ENCODE measurements at regions not wholly inside any gene's neighbourhood (a gene's known extent, or its start where the extent isn't known, plus 50 kb on each side); places are given as distances from the start of the nearest gene placed in this dataset.

DNA sequence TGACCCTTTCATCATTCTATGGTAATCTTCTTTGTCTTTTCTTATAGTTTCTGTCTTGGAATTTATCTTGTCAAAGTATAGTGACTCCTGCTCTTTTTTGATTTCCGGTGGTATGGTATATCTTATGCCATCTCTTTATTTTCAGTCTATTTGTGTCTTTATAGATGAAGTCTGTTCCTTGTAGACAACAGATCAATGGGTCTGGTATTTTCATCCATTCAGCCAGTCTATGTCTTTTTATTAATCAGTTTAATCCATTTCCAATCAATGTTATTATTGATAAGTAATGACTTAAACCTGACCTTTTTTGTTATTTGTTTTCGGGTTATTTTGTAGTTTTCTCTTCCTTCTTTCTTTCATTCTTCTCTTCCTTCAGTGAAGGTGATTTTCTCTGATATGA is 495.9 kb upstream of the PCDH9 start:
- Histone ChIP-seq H3K36me3 (replicated peaks; ENCODE audit: low read depth, low read length) (no peaks in the 10 kb centered on the region), H3K79me2 (ENCODE audit: low read length) (no peaks in the 10 kb centered on the region), H3K4me1 (ENCODE audit: low read length) (no peaks in the 10 kb centered on the region), H3K27me3 (ENCODE audit: low read depth, low read length) (no peaks in the 10 kb centered on the region), H3K4me2 (ENCODE audit: low read length) (no peak overlapping the region), H3K9me3 (ENCODE audit: insufficient read depth, low read length) (no peaks in the 10 kb centered on the region), H2AFZ (ENCODE audit: low read depth, low read length) (no peak overlapping the region), H3K9ac (ENCODE audit: low read length) (no peak overlapping the region), H3K27ac (ENCODE audit: low read length) (no peak overlapping the region), H4K20me1 (ENCODE audit: insufficient read depth, low read length) (no peaks in the 10 kb centered on the region), H3K4me3 (ENCODE audit: low read length) (no peak overlapping the region)
- TF ChIP-seq EZH2phosphoT487 (IDR thresholded peaks at IDR 0.05; ENCODE audit: low read depth) = no peak
- TF ChIP-seq, protein P1, sequence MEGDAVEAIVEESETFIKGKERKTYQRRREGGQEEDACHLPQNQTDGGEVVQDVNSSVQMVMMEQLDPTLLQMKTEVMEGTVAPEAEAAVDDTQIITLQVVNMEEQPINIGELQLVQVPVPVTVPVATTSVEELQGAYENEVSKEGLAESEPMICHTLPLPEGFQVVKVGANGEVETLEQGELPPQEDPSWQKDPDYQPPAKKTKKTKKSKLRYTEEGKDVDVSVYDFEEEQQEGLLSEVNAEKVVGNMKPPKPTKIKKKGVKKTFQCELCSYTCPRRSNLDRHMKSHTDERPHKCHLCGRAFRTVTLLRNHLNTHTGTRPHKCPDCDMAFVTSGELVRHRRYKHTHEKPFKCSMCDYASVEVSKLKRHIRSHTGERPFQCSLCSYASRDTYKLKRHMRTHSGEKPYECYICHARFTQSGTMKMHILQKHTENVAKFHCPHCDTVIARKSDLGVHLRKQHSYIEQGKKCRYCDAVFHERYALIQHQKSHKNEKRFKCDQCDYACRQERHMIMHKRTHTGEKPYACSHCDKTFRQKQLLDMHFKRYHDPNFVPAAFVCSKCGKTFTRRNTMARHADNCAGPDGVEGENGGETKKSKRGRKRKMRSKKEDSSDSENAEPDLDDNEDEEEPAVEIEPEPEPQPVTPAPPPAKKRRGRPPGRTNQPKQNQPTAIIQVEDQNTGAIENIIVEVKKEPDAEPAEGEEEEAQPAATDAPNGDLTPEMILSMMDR (IDR thresholded peaks at IDR 0.05; ENCODE audit: low read depth, low read length) = no peak

DNA sequence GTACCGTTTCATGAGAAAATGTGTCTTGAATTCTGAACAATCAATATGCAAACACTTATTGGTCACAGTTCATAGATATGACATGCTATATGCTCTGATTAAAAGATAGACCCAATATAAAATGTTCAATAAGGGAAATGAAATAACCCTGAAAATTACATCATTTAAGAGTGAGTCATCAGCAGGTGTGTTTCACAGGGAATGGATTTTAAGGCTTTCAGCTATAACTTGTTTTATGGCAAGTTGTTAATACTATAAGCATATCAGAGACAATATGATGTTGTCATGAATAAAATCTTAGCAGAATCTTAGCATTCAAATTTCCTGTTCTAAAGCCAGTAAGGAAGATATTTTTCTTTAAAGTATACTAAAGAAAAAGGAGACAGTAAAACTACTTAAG is 483.4 kb upstream of the PCDH9 start:
- no peak overlapping the region for H3K4me2 ChIP-seq (ENCODE audit: low read length)
- no peaks in the 10 kb centered on the region for H3K79me2 ChIP-seq (ENCODE audit: low read length)
- H4K20me1 ChIP-seq (ENCODE audit: insufficient read depth, low read length) = no peaks in the 10 kb centered on the region
- H3K27me3 ChIP-seq (ENCODE audit: low read depth, low read length) = no peaks in the 10 kb centered on the region
- TF ChIP-seq EZH2phosphoT487 (IDR thresholded peaks at IDR 0.05; ENCODE audit: low read depth) = no peak
- TF ChIP-seq, protein P1 (IDR thresholded peaks at IDR 0.05; ENCODE audit: low read depth, low read length) = no peak
- no peak overlapping the region for H3K27ac ChIP-seq (ENCODE audit: low read length)
- H2AFZ ChIP-seq (ENCODE audit: low read depth, low read length) = no peak overlapping the region
- H3K4me3 ChIP-seq (ENCODE audit: low read length) = no peak overlapping the region
- no peaks in the 10 kb centered on the region for H3K9me3 ChIP-seq (ENCODE audit: insufficient read depth, low read length)
- no peaks in the 10 kb centered on the region for H3K36me3 ChIP-seq (replicated peaks; ENCODE audit: low read depth, low read length)
- H3K4me1 ChIP-seq (ENCODE audit: low read length) = peaks cover 4% of the 10 kb centered on the region; the same call in 1 of the 2 replicates
- no peak overlapping the region for H3K9ac ChIP-seq (ENCODE audit: low read length)

GRCh38 chr13:67696775-67697174 is 466.6 kb upstream of the PCDH9 start:
- H3K27me3 ChIP-seq (ENCODE audit: low read depth, low read length) = no peaks in the 10 kb centered on the region
- no peaks in the 10 kb centered on the region for H3K36me3 ChIP-seq (replicated peaks; ENCODE audit: low read depth, low read length)
- H3K4me3 ChIP-seq (ENCODE audit: low read length) = no peak overlapping the region
- no peak overlapping the region for H3K4me2 ChIP-seq (ENCODE audit: low read length)
- no peak overlapping the region for H3K27ac ChIP-seq (ENCODE audit: low read length)
- no peak overlapping the region for H3K9ac ChIP-seq (ENCODE audit: low read length)
- H3K79me2 ChIP-seq (ENCODE audit: low read length) = no peaks in the 10 kb centered on the region
- no peak overlapping the region for H2AFZ ChIP-seq (ENCODE audit: low read depth, low read length)
- TF ChIP-seq EZH2phosphoT487 (IDR thresholded peaks at IDR 0.05; ENCODE audit: low read depth) = no peak
- TF ChIP-seq, protein P1 (IDR thresholded peaks at IDR 0.05; ENCODE audit: low read depth, low read length) = no peak
- H3K4me1 ChIP-seq (ENCODE audit: low read length) = no peaks in the 10 kb centered on the region
- H3K9me3 ChIP-seq (ENCODE audit: insufficient read depth, low read length) = no peaks in the 10 kb centered on the region
- H4K20me1 ChIP-seq (ENCODE audit: insufficient read depth, low read length) = no peaks in the 10 kb centered on the region

DNA sequence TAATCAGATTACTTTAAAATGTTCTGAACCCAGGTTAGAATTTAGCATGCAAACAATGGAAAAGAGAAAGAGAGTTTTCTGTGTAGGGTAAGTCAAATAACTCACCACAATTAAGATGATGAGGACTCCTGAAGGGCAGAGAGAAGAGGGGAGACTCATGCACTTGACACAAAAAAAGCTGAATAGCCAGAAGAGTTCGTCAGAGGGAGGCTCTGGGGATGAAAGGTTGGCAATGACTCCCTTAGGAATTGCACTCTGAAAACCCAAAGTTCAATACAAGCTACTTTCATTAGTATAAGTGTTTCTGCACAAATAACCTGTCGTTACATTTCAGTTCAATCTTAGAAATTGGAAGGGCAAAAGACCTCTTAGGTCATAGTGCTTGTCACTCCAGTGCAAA is 434.4 kb upstream of the PCDH9 start:
- no peaks in the 10 kb centered on the region for H3K27me3 ChIP-seq (ENCODE audit: low read depth, low read length)
- H3K9ac ChIP-seq (ENCODE audit: low read length) = no peak overlapping the region
- H3K27ac ChIP-seq (ENCODE audit: low read length) = no peak overlapping the region
- no peaks in the 10 kb centered on the region for H3K4me1 ChIP-seq (ENCODE audit: low read length)
- H3K9me3 ChIP-seq (ENCODE audit: insufficient read depth, low read length) = no peaks in the 10 kb centered on the region
- no peaks in the 10 kb centered on the region for H3K79me2 ChIP-seq (ENCODE audit: low read length)
- no peaks in the 10 kb centered on the region for H3K36me3 ChIP-seq (replicated peaks; ENCODE audit: low read depth, low read length)
- H2AFZ ChIP-seq (ENCODE audit: low read depth, low read length) = 0 out of 2 replicates have a peak overlapping the region, but pooled peaks have one; percentile 15
- no peak for TF ChIP-seq EZH2phosphoT487 (IDR thresholded peaks at IDR 0.05; ENCODE audit: low read depth)
- TF ChIP-seq, protein P1 (IDR thresholded peaks at IDR 0.05; ENCODE audit: low read depth, low read length) = no peak
- H3K4me2 ChIP-seq (ENCODE audit: low read length) = no peak overlapping the region
- H4K20me1 ChIP-seq (ENCODE audit: insufficient read depth, low read length) = no peaks in the 10 kb centered on the region
- no peak overlapping the region for H3K4me3 ChIP-seq (ENCODE audit: low read length)
